ENCODE measurements at regions not wholly inside any gene's neighbourhood (a gene's known extent, or its start where the extent isn't known, plus 50 kb on each side); places are given as distances from the start of the nearest gene placed in this dataset.
"Not testable (repeated sequence)": the region's sequence is repeated elsewhere in the genome, so short reads cannot be mapped to it uniquely, and the experiment has no call there.

DNA sequence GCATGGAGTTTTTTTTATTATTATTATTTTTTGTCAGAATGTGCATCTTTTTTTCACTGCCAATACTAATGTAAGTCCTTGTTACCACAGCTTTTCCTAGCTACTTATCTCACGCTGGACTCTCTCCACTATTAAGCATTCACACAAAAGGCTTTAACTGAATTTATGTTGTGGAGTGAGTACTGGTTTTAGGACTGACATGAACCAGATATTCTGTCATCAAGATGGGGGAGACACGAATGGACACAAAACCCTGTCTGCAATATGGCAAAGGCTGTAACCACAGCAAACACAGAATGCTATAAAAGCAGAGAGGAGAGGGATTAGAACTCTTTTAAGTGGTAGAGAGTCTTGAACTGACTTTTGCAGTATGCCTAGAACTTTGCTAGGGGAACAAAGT lies 592.2 kb upstream of the TBL1XR1 start:
- no peak for DNase-seq (ENCODE audit: low read depth)
- no peak overlapping the region for H3K4me3 ChIP-seq (ENCODE audit: control insufficient read depth, low read depth, low read length)
- TF ChIP-seq, protein P1, sequence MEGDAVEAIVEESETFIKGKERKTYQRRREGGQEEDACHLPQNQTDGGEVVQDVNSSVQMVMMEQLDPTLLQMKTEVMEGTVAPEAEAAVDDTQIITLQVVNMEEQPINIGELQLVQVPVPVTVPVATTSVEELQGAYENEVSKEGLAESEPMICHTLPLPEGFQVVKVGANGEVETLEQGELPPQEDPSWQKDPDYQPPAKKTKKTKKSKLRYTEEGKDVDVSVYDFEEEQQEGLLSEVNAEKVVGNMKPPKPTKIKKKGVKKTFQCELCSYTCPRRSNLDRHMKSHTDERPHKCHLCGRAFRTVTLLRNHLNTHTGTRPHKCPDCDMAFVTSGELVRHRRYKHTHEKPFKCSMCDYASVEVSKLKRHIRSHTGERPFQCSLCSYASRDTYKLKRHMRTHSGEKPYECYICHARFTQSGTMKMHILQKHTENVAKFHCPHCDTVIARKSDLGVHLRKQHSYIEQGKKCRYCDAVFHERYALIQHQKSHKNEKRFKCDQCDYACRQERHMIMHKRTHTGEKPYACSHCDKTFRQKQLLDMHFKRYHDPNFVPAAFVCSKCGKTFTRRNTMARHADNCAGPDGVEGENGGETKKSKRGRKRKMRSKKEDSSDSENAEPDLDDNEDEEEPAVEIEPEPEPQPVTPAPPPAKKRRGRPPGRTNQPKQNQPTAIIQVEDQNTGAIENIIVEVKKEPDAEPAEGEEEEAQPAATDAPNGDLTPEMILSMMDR (IDR thresholded peaks at IDR 0.05; ENCODE audit: control insufficient read depth, insufficient read depth, low read depth, low read length, missing control alignments) = no peak

DNA sequence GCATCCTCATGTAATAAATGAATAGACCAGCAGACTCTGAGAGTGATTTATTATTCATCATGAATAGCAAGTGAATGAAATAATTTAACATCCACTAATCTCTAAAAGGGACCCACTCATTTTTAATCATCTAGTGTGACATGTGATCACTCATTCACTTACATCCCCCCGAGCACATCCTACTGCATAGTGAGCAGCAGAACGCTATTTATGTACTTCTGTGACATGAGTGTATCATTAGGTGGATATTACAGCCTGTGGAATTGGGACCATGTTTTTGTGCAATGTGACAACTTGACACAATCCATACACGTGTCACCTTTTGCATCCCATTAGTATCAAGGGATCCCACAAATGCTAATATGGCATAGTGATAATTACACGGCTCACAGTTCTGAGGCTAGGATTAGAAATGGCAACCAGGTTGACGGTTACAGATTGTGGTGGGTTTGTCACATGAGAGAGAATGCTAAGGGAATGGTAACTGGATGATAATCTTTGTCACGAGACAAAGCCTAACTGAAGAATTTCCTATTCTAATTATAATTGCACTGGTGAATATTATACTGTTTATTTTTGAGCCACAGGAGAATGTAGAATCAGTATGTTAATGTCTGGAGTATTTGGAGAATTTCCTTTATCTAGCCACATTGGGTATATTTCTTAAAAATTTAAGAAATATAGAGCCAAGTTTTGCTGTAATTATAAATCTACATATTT lies 595.2 kb upstream of the TBL1XR1 start:
- no peak overlapping the region for H3K4me3 ChIP-seq (ENCODE audit: control insufficient read depth, low read depth, low read length)
- TF ChIP-seq, protein P1 (IDR thresholded peaks at IDR 0.05; ENCODE audit: control insufficient read depth, insufficient read depth, low read depth, low read length, missing control alignments) = no peak
- DNase-seq (ENCODE audit: low read depth) = no peak

DNA sequence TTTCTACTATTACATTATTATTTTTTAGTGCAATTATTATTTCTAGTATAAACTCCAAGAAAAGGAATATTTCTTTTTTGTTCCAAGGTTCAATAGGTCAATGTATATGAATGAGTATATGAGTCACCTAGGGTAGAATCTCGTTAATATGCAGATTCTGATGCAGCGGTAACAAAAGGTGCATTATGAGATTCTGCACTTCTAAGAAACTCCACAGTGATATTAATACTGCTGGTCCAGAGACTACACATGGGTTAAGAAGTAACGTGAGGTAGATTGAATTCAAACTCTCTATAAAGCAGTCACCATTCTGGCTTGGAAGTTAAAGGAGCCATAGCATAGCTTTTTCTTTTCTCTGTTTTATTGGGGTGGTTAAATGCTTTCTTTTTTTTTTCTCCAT lies 596.2 kb upstream of the TBL1XR1 start:
- TF ChIP-seq, protein P1 (IDR thresholded peaks at IDR 0.05; ENCODE audit: control insufficient read depth, insufficient read depth, low read depth, low read length, missing control alignments) = no peak
- no peak for DNase-seq (ENCODE audit: low read depth)
- H3K4me3 ChIP-seq (ENCODE audit: control insufficient read depth, low read depth, low read length) = no peak overlapping the region

DNA sequence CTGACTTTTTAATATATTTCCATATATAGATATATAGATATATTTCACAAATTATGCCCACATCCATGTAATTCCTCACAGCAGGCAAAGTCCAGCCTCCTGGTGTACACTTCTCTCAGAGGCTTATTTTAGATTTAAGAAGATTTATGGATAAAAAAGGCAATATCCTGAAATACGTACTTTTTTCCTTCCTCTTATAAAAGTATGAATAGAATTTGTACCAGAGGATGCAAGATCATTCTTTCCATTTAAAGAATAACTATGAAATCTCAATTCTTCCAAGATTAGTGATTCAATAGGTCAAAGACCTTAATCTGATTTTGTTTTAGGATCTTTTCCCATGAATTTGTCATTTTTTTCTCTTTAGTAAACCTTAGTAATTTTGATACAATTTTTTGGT lies 597.9 kb upstream of the TBL1XR1 start:
- no peak for DNase-seq (ENCODE audit: low read depth)
- H3K4me3 ChIP-seq (ENCODE audit: control insufficient read depth, low read depth, low read length) = no peak overlapping the region
- TF ChIP-seq, protein P1 (IDR thresholded peaks at IDR 0.05; ENCODE audit: control insufficient read depth, insufficient read depth, low read depth, low read length, missing control alignments) = no peak

DNA sequence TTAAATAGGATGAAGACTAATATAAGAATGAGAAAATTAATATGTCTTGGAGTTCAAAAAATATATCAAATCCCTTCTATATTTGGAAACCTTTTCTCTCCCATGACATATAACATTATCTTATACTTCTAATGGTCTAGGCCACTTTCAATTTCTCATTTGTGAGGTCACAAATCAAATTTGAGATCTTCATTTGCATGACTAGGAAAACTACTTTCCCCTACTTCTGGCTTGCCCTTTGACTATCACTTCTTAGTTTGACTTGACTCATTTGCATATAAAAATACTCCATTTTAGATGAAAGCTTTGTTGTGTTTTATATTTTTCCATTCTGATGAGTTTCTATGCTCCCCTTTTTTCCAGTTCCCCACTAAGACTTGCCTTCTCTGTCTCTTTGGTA lies 598.6 kb upstream of the TBL1XR1 start:
- TF ChIP-seq, protein P1 (IDR thresholded peaks at IDR 0.05; ENCODE audit: control insufficient read depth, insufficient read depth, low read depth, low read length, missing control alignments) = no peak
- H3K4me3 ChIP-seq (ENCODE audit: control insufficient read depth, low read depth, low read length) = no peak overlapping the region
- no peak for DNase-seq (ENCODE audit: low read depth)

DNA sequence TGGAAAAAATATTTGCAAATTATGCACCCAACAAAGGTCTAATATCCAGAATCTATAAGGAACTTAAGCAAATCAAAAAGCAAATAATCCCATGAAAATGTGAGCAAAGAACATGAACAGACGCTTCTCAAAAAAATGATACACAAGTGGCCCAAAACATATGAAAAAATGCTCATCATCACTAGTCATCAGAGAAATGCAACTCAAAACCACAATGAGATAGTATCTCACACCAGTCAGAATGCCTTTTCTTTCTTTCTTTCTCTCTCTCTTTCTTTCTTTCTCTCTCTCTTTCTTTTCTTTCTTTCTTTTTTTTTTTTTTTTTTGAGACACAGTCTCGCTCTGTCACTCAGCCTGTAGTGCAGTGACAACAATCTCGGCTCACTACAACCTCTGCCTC lies 602.9 kb upstream of the TBL1XR1 start:
- not testable (repeated sequence) for DNase-seq (ENCODE audit: low read depth); H3K4me3 ChIP-seq (ENCODE audit: control insufficient read depth, low read depth, low read length)

DNA sequence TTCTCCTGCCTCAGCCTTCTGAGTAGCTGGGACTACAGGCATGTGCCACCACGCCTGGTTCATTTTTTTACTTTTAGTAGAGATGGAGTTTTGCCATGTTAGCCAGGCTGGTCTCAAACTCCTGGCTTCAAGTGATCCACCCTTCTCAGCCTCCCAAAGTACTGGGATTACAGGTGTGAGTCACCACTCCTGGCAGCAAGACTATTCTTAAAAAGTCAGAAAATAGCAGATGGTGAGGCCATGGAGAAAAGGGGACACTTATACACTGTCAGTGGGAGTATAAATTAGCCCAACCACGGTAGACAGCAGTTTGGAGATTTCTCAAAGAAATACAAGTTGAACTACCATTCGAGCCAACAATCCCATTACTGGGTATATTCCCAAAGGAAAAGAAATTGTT lies 603.3 kb upstream of the TBL1XR1 start:
- no peak for DNase-seq (ENCODE audit: low read depth)
- H3K4me3 ChIP-seq (ENCODE audit: control insufficient read depth, low read depth, low read length) = no peak overlapping the region
- TF ChIP-seq, protein P1 (IDR thresholded peaks at IDR 0.05; ENCODE audit: control insufficient read depth, insufficient read depth, low read depth, low read length, missing control alignments) = no peak
